GM12873 (cell line): ENCODE measurements at regions not wholly inside any gene's neighbourhood (a gene's known extent, or its start where the extent isn't known, plus 50 kb on each side); places are given as distances from the start of the nearest gene placed in this dataset.

Experiments
- TF ChIP-seq, protein P1 (sequence below): IDR thresholded peaks from 2 replicates; pipeline ENCODE4 v1.5.1; 2012; ENCODE audit warnings: low read depth, mild to moderate bottlenecking, moderate library complexity, low read length, control low read depth; ENCODE audit not compliant: insufficient read depth; ENCODE audit errors: missing control alignments

DNA sequence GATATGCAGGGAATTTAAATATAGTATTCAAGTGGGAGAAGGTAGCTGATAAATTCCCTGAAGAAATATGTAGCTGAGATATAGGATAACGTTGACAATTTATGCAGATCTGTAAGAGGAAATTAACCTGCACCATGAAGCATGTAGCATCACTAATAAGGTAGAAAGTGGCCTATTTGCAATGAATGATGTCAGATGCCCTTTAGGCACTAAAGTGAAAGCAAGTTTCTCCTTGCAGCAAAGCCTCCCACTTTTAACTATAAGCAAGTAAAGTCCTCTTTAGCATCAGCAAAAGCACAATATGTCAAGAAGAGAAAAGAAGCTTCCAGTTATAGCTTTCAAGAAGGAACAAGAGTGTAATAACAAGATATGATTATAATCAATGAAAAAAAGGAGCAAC lies 102.5 kb upstream of the SLITRK1 start:
- TF ChIP-seq, protein P1, sequence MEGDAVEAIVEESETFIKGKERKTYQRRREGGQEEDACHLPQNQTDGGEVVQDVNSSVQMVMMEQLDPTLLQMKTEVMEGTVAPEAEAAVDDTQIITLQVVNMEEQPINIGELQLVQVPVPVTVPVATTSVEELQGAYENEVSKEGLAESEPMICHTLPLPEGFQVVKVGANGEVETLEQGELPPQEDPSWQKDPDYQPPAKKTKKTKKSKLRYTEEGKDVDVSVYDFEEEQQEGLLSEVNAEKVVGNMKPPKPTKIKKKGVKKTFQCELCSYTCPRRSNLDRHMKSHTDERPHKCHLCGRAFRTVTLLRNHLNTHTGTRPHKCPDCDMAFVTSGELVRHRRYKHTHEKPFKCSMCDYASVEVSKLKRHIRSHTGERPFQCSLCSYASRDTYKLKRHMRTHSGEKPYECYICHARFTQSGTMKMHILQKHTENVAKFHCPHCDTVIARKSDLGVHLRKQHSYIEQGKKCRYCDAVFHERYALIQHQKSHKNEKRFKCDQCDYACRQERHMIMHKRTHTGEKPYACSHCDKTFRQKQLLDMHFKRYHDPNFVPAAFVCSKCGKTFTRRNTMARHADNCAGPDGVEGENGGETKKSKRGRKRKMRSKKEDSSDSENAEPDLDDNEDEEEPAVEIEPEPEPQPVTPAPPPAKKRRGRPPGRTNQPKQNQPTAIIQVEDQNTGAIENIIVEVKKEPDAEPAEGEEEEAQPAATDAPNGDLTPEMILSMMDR: no peak

GRCh38 chr13:83980331-83980730 lies 98.1 kb upstream of the SLITRK1 start:
- TF ChIP-seq, protein P1: no peak

DNA sequence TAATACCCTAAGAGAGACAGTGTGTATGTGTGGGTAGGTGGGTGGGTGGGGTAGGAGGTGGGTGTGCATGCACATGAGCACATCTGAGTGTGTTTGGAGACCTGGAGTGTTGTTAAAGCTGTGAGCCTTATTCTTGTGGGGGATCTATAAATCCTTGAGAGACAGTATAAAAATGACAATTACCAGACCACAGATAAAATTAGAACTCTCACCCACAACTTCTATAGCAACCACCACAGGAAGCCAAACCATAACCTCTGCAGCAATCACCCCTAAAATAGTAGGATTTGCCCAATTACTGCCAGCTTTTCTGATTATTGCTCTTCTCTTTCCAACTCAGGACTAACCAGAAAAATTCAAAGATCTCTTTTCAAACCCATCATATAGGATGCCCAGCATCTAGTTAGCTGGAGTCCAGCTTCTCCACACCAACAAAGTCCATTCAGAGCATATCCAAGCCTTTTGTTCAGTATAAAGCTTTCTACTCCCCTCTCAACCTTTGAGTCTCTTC lies 93.4 kb upstream of the SLITRK1 start:
- TF ChIP-seq, protein P1: no peak

- TF ChIP-seq, protein P1: no peak
Observed at GRCh38 chr13:83958531-83958930, 76.3 kb upstream of the SLITRK1 start.

DNA sequence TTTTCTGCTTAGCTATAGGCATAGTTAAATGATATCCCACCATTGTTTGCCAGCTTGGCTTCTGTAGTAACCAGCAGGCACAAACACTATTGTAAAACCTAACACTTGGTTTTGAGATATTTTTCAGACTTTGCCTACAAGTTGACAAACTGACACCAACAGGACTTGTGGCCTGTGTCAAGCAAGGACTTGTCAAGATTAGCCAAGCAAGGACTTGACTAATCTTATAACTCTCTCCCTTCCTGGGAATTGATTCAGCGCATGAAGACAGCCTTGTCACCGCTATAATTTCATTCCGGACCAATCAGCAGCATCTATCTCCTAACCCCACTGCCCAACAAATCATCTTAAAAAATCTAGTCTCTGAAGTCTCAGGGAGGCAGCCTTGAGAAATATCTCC lies 72.7 kb upstream of the SLITRK1 start:
- TF ChIP-seq, protein P1: no peak

DNA sequence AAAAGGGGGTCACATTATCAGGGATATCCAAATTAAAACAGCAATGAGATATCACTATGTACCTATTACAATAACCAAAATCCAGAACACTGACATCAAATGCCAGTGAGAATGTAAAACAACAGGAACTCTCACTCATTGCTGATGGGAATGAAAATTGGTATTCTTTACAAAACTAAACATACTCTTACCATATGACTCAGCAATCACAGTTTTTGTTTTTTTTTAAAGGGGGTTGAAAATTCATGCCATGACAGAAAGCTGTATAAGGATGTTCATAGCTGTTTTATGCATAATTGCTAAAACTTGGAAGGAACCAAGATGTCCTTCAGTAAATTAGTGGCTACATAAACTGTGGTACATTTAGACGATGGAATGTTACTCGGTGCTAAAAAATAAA lies 71.6 kb upstream of the SLITRK1 start:
- TF ChIP-seq, protein P1: no peak

GRCh38 chr13:83950293-83950692 lies 68.0 kb upstream of the SLITRK1 start:
- TF ChIP-seq, protein P1: no peak
